Endothelial cell of umbilical vein (primary cell): ENCODE measurements at regions not wholly inside any gene's neighbourhood (a gene's known extent, or its start where the extent isn't known, plus 50 kb on each side); places are given as distances from the start of the nearest gene placed in this dataset.

Experiments
- BruUV-seq: library from RNA; stranded (reverse); fragments of 400-500 nt; replicated peaks from 2 replicates; lab custom pipeline; 2021; lab: Mats Ljungman, UMichigan
- CTCF ChIA-PET: fragments of 300-600, 350-600 bp; sonication (Branson Sonifier 250); formaldehyde crosslinking; loops from one replicate; lab custom pipeline; 2021; ENCODE audit warnings: antibody characterized with exemption, inconsistent platforms; lab: Charles Lee
- POLR2A ChIA-PET: fragments of 300-600, 350-600 bp; sonication (Branson Sonifier 250); formaldehyde crosslinking; loops from one replicate; lab custom pipeline; 2021; ENCODE audit warnings: antibody characterized with exemption, inconsistent platforms; lab: Charles Lee
- DNase-seq: peaks from one replicate; pipeline ENCODE4 v3.0.0-alpha.2; 2011; ENCODE audit warnings: low read depth, low spot score
- FAIRE-seq: peaks from 2 replicates; lab custom pipeline; 2011; peaks lifted over from hg19 to GRCh38; lab: Jason Lieb, UNC
- H2AFZ ChIP-seq: 2 replicates; pipeline ENCODE4 v1.6.0; 2012; ENCODE audit warnings: low read depth, low read length, control low read depth, inconsistent platforms
- H3K27ac ChIP-seq: 2 replicates; pipeline ENCODE4 v1.5.1; 2011; ENCODE audit warnings: low read depth, mild to moderate bottlenecking, control low read depth, low read length, moderate library complexity; ENCODE audit not compliant: insufficient read depth
- H3K27me3 ChIP-seq, 2 experiments: 2 replicates each; pipeline versions ENCODE4 v1.6.0 to v1.6.1; 2011; ENCODE audit warnings: low read length in 2 of 2, mixed read lengths in 1 of 2; ENCODE audit not compliant: control insufficient read depth in 2 of 2, insufficient read depth in 2 of 2
- H3K36me3 ChIP-seq, 2 experiments: 2 replicates in 1 of 2; 3 replicates in 1 of 2; pipeline ENCODE4 v1.5.1; 2011; ENCODE audit warnings: low read length in 2 of 2, mild to moderate bottlenecking in 1 of 2, moderate library complexity in 1 of 2; ENCODE audit not compliant: control insufficient read depth in 2 of 2, insufficient read depth in 2 of 2; ENCODE audit errors: extremely low read depth in 1 of 2
- H3K4me1 ChIP-seq: 3 replicates; pipeline ENCODE4 v1.5.1; 2011; ENCODE audit warnings: mild to moderate bottlenecking, low read length; ENCODE audit not compliant: control insufficient read depth, insufficient read depth; ENCODE audit errors: extremely low read depth
- H3K4me2 ChIP-seq: 2 replicates; pipeline ENCODE4 v1.6.1; 2011; ENCODE audit warnings: low read length, control low read depth, mixed read lengths; ENCODE audit not compliant: insufficient read depth
- H3K4me3 ChIP-seq, 3 experiments: fragments of 200-600 bp in 1 of 3; sonication (generic), shearing (Covaris generic) in 1 of 3; replicated peaks in 1 of 3; 2 replicates each; pipeline ENCODE4 v1.5.1; 2011 to 2016; ENCODE audit warnings: control low read depth in 3 of 3, low read length in 3 of 3, mild to moderate bottlenecking in 2 of 3, inconsistent platforms in 1 of 3, low read depth in 1 of 3, moderate library complexity in 1 of 3; ENCODE audit not compliant: insufficient read depth in 1 of 3
- H3K79me2 ChIP-seq: 2 replicates; pipeline ENCODE4 v1.6.0; 2012; ENCODE audit warnings: low read length, inconsistent platforms; ENCODE audit not compliant: control insufficient read depth, insufficient read depth
- H3K9ac ChIP-seq: replicated peaks from 2 replicates; pipeline ENCODE3; 2011; ENCODE audit warnings: low read length, control low read depth; ENCODE audit not compliant: insufficient read depth; ENCODE audit errors: extremely low read depth
- H3K9me1 ChIP-seq: replicated peaks from 3 replicates; pipeline ENCODE4 v1.6.0; 2011; ENCODE audit warnings: mild to moderate bottlenecking, low read length; ENCODE audit not compliant: control insufficient read depth, insufficient read depth; ENCODE audit errors: extremely low read depth
- H3K9me3 ChIP-seq: replicated peaks from 2 replicates; pipeline ENCODE4 v1.5.1; 2012; ENCODE audit warnings: low read length, inconsistent platforms; ENCODE audit not compliant: control insufficient read depth, insufficient read depth
- H4K20me1 ChIP-seq: replicated peaks from 2 replicates; pipeline ENCODE3; 2011; ENCODE audit warnings: mild to moderate bottlenecking, low read length; ENCODE audit not compliant: control insufficient read depth, insufficient read depth; ENCODE audit errors: extremely low read depth
- CTCF ChIP-seq, 2 donors: IDR thresholded peaks; 1 replicate in 1 of 2; 2 replicates in 1 of 2; pipeline ENCODE4 v1.5.1; 2011; ENCODE audit warnings: low read length in 2 of 2, mild to moderate bottlenecking in 2 of 2, moderate library complexity in 2 of 2, control low read depth in 1 of 2, inconsistent platforms in 1 of 2, low read depth in 1 of 2; ENCODE audit not compliant: insufficient read depth in 1 of 2; ENCODE audit errors: extremely low read depth in 1 of 2
- EZH2 ChIP-seq: IDR thresholded peaks from 2 replicates; pipeline ENCODE4 v1.6.1; 2012; ENCODE audit warnings: borderline replicate concordance, low read depth, mild to moderate bottlenecking, moderate library complexity, low read length, inconsistent platforms; ENCODE audit not compliant: severe bottlenecking
- FOS ChIP-seq: IDR thresholded peaks from 2 replicates; pipeline ENCODE4 v1.6.1; 2011; ENCODE audit warnings: mild to moderate bottlenecking, low read length, moderate library complexity, borderline replicate concordance; ENCODE audit not compliant: insufficient read depth
- GATA2 ChIP-seq: IDR thresholded peaks from 2 replicates; pipeline ENCODE4 v1.7.0; 2011; ENCODE audit warnings: low read depth, mild to moderate bottlenecking, moderate library complexity, mixed read lengths, low read length; ENCODE audit not compliant: insufficient read length, insufficient read depth
- JUN ChIP-seq: IDR thresholded peaks from 2 replicates; pipeline ENCODE4 v1.6.1; 2011; ENCODE audit warnings: borderline replicate concordance, low read depth; ENCODE audit not compliant: insufficient read length, insufficient read depth
- MYC ChIP-seq: IDR thresholded peaks from one replicate; pipeline ENCODE4 v1.6.1; 2011; ENCODE audit warnings: mild to moderate bottlenecking, low read depth, low read length
- POLR2A ChIP-seq: IDR thresholded peaks from 2 replicates; pipeline ENCODE4 v1.6.1; 2012; ENCODE audit warnings: low read depth, mild to moderate bottlenecking, control low read depth, low read length
- POLR2AphosphoS5 ChIP-seq: IDR thresholded peaks from 2 replicates; pipeline ENCODE4 v1.6.1; 2012; ENCODE audit warnings: low read depth, mild to moderate bottlenecking, control low read depth, low read length, moderate library complexity; ENCODE audit not compliant: insufficient read depth
- dilution Hi-C: fragments of 300-500 bp; cut with MboI; formaldehyde crosslinking; loops from one replicate; pipeline ENCODE4 v1.15.0; 2019; ENCODE audit warnings: low sequenced_read_pairs; ENCODE audit not compliant: extremely low pct_ligation_motif_present
- intact Hi-C: fragments of 100-400 bp; cut with micrococcal nuclease; formaldehyde crosslinking; loops from one replicate; pipeline ENCODE4 v1.10.0; 2022
- TF ChIP-seq, protein P1 (sequence below): IDR thresholded peaks from 2 replicates; pipeline ENCODE4 v1.6.1; 2011; ENCODE audit not compliant: insufficient read depth, insufficient read length

- CTCF ChIA-PET = no interaction called here
These were observed 405.1 kb upstream of the FOXG1 start for GRCh38 chr14:28361486-28361885.

More at GRCh38 chr14:28361486-28361885, 405.1 kb upstream of the FOXG1 start:
- intact Hi-C loops = no loop called here
- TF ChIP-seq POLR2AphosphoS5 (no peak), POLR2A (no peak), GATA2 (no peak), JUN (no peak), MYC (no peak), CTCF (IDR thresholded peaks at IDR 0.05; ENCODE audit: extremely low read depth in 1 of 2, insufficient read depth in 1 of 2, low read depth in 1 of 2, low read length in 2 of 2) (no peak), EZH2 (no peak), FOS (no peak)
- TF ChIP-seq, protein P1, sequence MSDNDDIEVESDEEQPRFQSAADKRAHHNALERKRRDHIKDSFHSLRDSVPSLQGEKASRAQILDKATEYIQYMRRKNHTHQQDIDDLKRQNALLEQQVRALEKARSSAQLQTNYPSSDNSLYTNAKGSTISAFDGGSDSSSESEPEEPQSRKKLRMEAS = no peak
- dilution Hi-C loops = no loop called here
- Histone ChIP-seq H3K79me2 (no peaks in the 10 kb centered on the region), H3K36me3 (no peaks in the 10 kb centered on the region), H3K4me3 (no peak overlapping the region), H3K4me1 (no peaks in the 10 kb centered on the region), H3K27ac (no peak overlapping the region), H3K9me1 (no peaks in the 10 kb centered on the region), H3K9ac (no peak overlapping the region), H3K9me3 (no peaks in the 10 kb centered on the region), H3K27me3 (no peaks in the 10 kb centered on the region), H2AFZ (no peak overlapping the region), H4K20me1 (no peaks in the 10 kb centered on the region), H3K4me2 (no peak overlapping the region)
- DNase-seq (no peak), FAIRE-seq (no peak)
- BruUV-seq = no TSS peak
- POLR2A ChIA-PET = no interaction called here
